Skeletal muscle satellite cell (primary cell): ENCODE measurements at regions not wholly inside any gene's neighbourhood (a gene's known extent, or its start where the extent isn't known, plus 50 kb on each side); places are given as distances from the start of the nearest gene placed in this dataset.

Source experiments
- H3K27me3 ChIP-seq: 2 replicates; pipeline ENCODE4 v1.7.0; 2013; ENCODE audit warnings: low read length; ENCODE audit not compliant: control insufficient read depth, insufficient read depth
- H3K36me3 ChIP-seq: 2 replicates; pipeline ENCODE4 v1.7.0; 2013; ENCODE audit warnings: mild to moderate bottlenecking, control low read depth, low read length; ENCODE audit not compliant: insufficient read depth
- H3K4me1 ChIP-seq: 2 replicates; pipeline ENCODE4 v1.7.0; 2013; ENCODE audit warnings: low read length; ENCODE audit not compliant: control insufficient read depth, insufficient read depth
- H3K4me2 ChIP-seq: 2 replicates; pipeline ENCODE4 v1.7.0; 2013; ENCODE audit warnings: mild to moderate bottlenecking, low read length
- H3K4me3 ChIP-seq: 2 replicates; pipeline ENCODE4 v1.7.0; 2013; ENCODE audit warnings: low read length
- H3K9ac ChIP-seq: 2 replicates; pipeline ENCODE4 v1.7.0; 2013; ENCODE audit warnings: mild to moderate bottlenecking, low read depth, low read length, moderate library complexity
- H3K9me3 ChIP-seq: replicated peaks from 2 replicates; pipeline ENCODE4 v1.7.0; 2013; ENCODE audit warnings: mild to moderate bottlenecking, control low read depth, low read length

- Histone ChIP-seq H3K4me1 (no peaks in the 10 kb centered on the region), H3K4me3 (no peak overlapping the region), H3K36me3 (no peaks in the 10 kb centered on the region), H3K4me2 (no peak overlapping the region), H3K27me3 (no peaks in the 10 kb centered on the region), H3K9ac (no peak overlapping the region), H3K9me3 (no peaks in the 10 kb centered on the region)
Measured at GRCh38 chr4:177057186-177057585, 252.5 kb upstream of the NEIL3 start.

- Histone ChIP-seq H3K27me3 (no peaks in the 10 kb centered on the region), H3K4me1 (no peaks in the 10 kb centered on the region), H3K4me3 (no peak overlapping the region), H3K4me2 (no peak overlapping the region), H3K36me3 (no peaks in the 10 kb centered on the region), H3K9ac (no peak overlapping the region), H3K9me3 (no peaks in the 10 kb centered on the region)
Measured at GRCh38 chr4:177064116-177064515, 245.6 kb upstream of the NEIL3 start.

- H3K36me3 ChIP-seq = no peaks in the 10 kb centered on the region
- no peak overlapping the region for H3K4me2 ChIP-seq
- H3K9ac ChIP-seq = no peak overlapping the region
- no peaks in the 10 kb centered on the region for H3K27me3 ChIP-seq
- H3K4me3 ChIP-seq = no peak overlapping the region
- no peaks in the 10 kb centered on the region for H3K9me3 ChIP-seq
- no peaks in the 10 kb centered on the region for H3K4me1 ChIP-seq
Measured at GRCh38 chr4:177064729-177065394, 244.8 kb upstream of the NEIL3 start.

- H3K4me2 ChIP-seq = no peak overlapping the region
- no peak overlapping the region for H3K9ac ChIP-seq
- no peaks in the 10 kb centered on the region for H3K27me3 ChIP-seq
- H3K4me3 ChIP-seq = no peak overlapping the region
- no peaks in the 10 kb centered on the region for H3K9me3 ChIP-seq
- no peaks in the 10 kb centered on the region for H3K4me1 ChIP-seq
- no peaks in the 10 kb centered on the region for H3K36me3 ChIP-seq
Measured at GRCh38 chr4:177066746-177067145, 242.9 kb upstream of the NEIL3 start.

DNA sequence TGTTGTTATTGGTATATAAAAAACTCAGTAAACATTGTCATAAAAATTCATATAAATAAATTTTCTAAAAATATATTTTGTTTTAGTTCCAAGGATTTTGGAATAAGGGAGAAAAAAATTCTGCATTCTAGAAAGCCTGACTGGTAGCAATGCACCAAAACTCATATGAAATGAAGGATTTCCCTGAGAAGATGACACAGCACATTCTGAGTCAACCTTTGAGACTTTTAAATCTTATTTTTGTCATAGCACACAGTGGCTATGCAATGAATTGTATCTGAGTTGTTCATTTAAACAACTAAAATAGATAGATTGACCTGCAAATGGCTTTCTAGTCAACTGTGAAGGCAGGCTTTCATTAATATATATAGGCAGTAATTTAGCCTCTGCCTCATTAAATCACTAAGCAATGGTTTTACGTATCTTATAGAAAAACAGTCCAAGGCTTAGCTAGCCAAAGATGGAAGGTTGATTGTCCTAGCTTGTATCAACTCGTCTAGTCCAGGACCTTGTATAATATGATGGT, 239.1 kb upstream of the NEIL3 start:
- no peaks in the 10 kb centered on the region for H3K4me1 ChIP-seq
- H3K4me2 ChIP-seq = no peak overlapping the region
- H3K4me3 ChIP-seq = no peak overlapping the region
- H3K9me3 ChIP-seq = no peaks in the 10 kb centered on the region
- H3K27me3 ChIP-seq = no peaks in the 10 kb centered on the region
- H3K9ac ChIP-seq = no peak overlapping the region
- H3K36me3 ChIP-seq = no peaks in the 10 kb centered on the region

DNA sequence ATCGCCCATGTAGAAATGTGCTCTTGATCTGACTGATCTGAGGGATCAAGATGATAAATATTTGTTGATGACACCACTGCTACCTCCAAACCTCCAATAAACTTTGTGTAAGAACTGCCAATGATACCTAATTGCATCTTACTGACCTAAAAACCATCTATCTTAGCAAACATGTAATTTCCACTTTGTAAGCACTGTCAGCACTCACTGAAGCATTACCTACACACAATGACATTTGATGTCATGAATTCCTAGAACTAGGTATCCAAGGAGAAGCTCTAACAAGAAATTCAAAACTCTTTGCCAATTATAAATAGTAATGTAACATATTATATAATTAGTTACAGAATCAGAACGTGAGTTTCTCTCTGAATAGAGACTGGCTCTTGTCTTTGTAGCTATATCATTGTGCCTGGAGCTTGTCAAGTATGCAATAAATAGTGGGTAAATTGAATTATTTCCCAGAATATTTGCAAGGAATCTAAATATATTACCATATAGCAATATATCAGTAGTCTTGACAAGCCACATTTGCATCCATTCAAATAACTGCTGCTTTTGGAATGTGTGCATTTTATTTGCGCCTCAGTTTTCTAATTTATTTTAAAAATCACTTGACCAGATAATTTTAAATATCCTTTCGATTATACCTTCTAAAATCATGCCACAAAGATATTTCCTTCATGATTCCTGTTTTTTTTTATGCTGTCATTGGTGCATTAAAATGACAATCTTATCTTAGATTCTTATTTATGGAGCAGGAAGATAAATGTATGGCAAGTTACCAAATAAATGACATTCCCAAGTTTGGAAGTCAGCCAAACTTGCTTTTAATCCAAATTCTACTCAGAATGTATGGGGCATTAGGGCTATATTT, 232.3 kb upstream of the NEIL3 start:
- H3K4me3 ChIP-seq = no peak overlapping the region

DNA sequence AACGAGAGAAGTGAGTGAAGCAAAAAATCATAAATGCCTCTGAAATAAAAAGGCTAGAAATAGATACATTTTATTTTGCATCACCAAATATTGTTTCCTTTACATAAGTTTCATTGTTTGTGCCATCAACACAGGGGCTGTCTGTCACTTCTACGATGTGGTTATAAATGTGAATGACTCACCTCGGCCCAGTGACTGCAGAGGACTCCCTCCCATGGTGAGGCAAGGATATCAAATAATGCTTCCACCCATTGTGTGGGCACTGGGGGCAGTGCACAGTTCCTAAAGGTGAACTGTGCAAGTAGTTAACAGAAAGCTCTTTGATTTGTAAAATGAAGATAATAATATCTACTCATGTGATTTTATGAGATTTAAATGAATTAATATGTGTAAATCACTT, 230.3 kb upstream of the NEIL3 start:
- no peak overlapping the region for H3K9ac ChIP-seq
- H3K36me3 ChIP-seq = no peaks in the 10 kb centered on the region
- no peaks in the 10 kb centered on the region for H3K27me3 ChIP-seq
- H3K4me1 ChIP-seq = no peaks in the 10 kb centered on the region
- no peaks in the 10 kb centered on the region for H3K9me3 ChIP-seq
- H3K4me3 ChIP-seq = no peak overlapping the region
- no peak overlapping the region for H3K4me2 ChIP-seq

More for the DNA sequence above, 232.3 kb upstream of the NEIL3 start:
- no peaks in the 10 kb centered on the region for H3K27me3 ChIP-seq
- no peak overlapping the region for H3K4me2 ChIP-seq
- H3K9ac ChIP-seq = no peak overlapping the region
- H3K36me3 ChIP-seq = no peaks in the 10 kb centered on the region
- H3K9me3 ChIP-seq = no peaks in the 10 kb centered on the region
- H3K4me1 ChIP-seq = no peaks in the 10 kb centered on the region

DNA sequence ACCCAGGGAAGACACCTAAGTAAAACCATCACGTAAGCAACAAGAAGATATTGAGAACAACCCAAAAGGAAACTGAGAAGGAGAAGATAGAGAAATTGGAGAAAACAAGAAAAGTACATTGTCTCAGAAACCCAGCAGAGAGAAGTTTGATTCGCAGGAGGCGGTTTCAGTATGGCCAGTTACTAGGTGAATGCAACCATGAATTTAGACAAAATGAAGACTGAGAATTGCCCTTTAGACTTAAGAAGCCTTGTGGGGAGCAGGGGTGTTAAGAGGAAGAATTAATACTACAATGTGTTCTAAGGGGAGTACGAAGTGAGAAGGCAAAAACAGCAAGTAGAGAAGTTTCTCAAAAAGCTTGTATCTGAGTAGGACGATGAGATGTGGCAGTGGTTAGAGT, 229.3 kb upstream of the NEIL3 start:
- Histone ChIP-seq H3K4me2 (no peak overlapping the region), H3K36me3 (no peaks in the 10 kb centered on the region), H3K4me1 (no peaks in the 10 kb centered on the region), H3K4me3 (no peak overlapping the region), H3K9me3 (no peaks in the 10 kb centered on the region), H3K9ac (no peak overlapping the region), H3K27me3 (no peaks in the 10 kb centered on the region)

DNA sequence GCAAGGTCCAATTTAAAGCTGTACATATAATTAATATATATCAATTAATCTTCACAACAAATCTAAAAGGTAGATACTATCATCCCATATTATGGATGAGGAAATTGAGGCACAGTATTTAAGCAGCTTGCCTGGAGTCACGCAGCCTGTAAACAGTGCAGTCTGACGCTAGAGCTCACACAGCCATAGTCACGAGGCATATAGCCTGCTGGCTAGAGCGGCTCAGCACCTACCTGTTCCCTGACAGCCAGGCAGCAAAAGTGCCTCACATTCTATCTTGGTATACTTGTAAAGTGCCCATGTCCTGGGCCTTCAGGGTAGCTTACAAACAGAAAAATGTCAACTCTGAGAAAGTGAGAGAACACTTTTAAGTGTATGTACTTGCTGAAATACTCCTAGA, 222.6 kb upstream of the NEIL3 start:
- no peak overlapping the region for H3K4me2 ChIP-seq
- no peak overlapping the region for H3K4me3 ChIP-seq
- no peaks in the 10 kb centered on the region for H3K36me3 ChIP-seq
- H3K27me3 ChIP-seq = no peaks in the 10 kb centered on the region
- H3K9ac ChIP-seq = no peak overlapping the region
- H3K9me3 ChIP-seq = no peaks in the 10 kb centered on the region
- no peaks in the 10 kb centered on the region for H3K4me1 ChIP-seq

DNA sequence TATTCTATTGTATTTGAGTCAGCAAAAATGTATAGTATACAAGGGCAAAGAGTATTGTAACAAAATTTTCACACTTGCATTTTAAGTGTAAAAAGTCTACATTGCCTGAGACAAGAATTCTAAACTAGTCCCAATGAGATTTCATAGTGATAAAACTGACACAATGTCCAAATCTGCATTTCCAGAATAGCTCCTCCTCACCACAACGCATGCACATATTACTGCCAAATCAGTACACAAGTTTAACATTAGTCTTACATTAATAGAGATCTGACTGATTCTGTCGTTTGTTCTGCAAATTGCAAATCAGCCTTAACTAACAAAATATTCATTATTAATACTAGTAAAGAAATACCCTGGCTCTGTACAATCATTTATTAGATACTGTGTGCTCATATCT, 222.2 kb upstream of the NEIL3 start:
- H3K27me3 ChIP-seq = no peaks in the 10 kb centered on the region
- H3K4me2 ChIP-seq = no peak overlapping the region
- no peaks in the 10 kb centered on the region for H3K9me3 ChIP-seq
- H3K36me3 ChIP-seq = no peaks in the 10 kb centered on the region
- no peaks in the 10 kb centered on the region for H3K4me1 ChIP-seq
- no peak overlapping the region for H3K4me3 ChIP-seq
- no peak overlapping the region for H3K9ac ChIP-seq

DNA sequence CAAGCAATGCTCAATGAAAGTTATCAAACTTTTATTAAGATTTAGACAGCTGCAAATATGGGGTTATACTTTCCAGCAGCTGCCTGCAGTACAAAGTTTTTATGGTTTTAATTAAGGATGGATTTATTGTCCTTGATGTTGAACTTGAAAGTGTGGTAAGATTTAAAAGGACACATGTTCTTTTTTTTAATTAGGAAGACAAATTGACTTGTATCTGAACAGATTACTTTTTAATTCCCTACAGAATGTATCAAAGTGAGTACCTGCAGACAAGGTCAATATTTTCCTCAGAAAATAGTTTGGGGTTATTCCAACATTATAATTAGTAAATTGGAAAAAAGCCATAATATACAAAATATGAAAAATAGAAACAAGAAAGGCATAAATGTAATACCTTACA, 218.2 kb upstream of the NEIL3 start:
- H3K27me3 ChIP-seq = no peaks in the 10 kb centered on the region
- H3K4me2 ChIP-seq = no peak overlapping the region
- no peaks in the 10 kb centered on the region for H3K4me1 ChIP-seq
- H3K9ac ChIP-seq = no peak overlapping the region
- no peak overlapping the region for H3K4me3 ChIP-seq
- H3K9me3 ChIP-seq = no peaks in the 10 kb centered on the region
- H3K36me3 ChIP-seq = no peaks in the 10 kb centered on the region
